NCI-H146 treated with DMSO at 0.1 percent for 48 hours (cell line): ENCODE measurements at regions not wholly inside any gene's neighbourhood (a gene's known extent, or its start where the extent isn't known, plus 50 kb on each side); places are given as distances from the start of the nearest gene placed in this dataset.

Experiments used
- DNase-seq: peaks from one replicate; lab custom pipeline; 2025; ENCODE audit not compliant: unreplicated experiment; lab: John Stamatoyannopoulos, UW

DNA sequence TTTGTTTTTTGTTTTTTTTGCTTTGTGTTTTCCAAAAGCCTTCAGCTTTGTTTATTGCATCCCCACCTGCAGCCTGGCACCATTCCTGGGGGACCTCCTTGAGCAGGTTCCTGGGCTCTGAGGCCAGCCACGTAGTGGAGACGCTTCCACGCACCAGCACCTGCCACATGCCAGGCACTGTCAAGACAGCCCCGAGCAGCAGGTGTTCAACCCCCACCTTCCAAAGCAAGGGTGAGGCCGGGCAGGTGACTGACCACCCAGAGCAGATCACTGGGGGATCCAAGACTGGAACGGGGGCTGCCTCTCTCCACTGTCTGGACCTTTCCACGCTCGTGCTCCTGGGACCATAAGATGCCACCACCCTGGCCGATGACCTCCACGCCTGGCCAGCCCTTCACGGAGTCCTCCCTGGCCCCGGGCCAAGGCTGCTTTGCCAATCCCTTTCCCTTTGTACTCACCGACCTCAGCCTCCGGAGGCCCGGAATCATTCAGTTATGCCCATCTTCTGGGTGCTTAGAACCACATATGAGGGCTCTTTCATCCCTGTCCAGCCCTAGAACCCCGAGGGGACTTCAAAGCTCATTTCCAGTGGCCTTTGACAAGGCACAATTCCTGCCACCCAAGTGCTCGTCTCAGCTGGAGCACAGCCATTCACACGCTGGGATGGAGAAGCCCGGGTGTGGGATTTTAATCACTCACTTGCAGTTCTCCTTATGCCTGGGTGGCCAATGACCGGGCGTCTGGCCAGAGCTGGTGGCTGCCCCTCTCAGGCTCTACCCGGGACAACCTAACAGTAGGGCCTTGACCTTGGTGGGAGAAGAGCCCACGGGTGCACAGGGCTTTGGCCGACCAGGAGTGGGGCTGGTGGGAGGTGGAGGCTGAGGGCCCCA, 330.8 kb downstream of the NPHP4 start:
- DNase-seq = no peak

- no peak for DNase-seq
Measured at GRCh38 chr1:5660141-5660935, 331.9 kb downstream of the NPHP4 start.

DNA sequence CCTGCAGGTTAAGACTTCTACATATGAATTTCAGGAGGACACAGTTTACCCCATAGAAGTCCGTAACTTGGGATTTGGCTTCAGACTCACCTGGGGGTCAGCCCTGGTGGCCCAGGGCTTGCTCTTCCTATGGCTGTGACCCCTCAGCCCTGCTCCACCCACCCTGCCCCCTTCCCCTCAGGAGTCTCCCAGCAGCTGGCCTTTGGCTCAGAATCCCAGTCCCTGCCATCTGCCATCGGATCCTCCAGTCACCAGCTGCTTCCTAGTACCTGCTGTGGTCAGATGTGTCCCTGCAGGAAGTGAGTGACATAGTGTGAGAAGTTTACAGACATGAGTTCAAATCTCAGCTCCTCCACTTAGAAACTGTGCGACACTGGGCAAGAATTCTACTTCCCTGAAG, 332.6 kb downstream of the NPHP4 start:
- DNase-seq = no peak

DNA sequence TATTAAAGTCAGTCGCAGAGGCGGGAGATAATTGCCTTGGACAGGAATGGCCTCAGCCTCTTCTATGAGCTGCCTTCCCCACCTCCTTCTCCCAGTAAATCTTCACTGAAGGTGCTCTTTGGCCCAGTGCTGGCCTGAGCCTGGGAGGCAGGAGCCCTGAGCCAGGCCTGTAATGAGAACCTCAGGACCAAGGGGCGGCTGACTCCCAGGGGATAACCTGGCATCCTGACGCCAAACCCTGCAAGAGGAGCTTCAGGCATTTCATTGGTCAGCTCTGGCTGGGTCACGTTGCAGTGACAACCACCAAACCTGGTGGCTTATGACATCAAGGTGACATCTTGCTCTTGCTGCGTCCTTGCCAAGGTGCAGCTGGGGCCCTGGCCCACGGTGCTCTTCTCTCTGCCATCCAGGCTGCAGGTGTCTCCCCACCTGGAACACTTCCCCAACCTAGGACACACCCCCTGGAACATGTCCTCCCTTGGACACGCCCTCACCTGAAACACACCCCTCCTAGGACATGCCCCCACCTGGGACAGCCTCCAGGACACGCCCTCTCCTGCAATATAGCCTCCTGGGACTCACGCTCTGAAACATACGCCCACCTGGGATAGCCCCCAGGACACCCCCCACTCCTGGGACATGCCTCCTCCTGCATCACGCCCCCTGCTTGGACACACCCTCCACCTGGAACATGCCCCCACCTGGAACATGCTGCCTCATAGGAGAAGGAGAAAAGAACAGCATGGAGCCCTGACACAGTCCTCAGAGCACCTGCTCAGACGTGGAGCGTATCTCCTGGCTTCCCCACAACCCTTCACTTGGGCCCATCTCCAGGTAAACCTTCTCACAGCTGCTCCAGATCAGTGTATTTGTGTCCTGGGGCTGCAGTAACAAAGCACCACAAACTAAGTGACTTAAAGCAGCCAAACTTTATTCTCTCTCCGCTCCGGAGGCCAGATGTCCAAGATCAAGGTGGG, 333.6 kb downstream of the NPHP4 start:
- DNase-seq = no peak

GRCh38 chr1:5651964-5652821, 340.0 kb downstream of the NPHP4 start:
- no peak for DNase-seq

- DNase-seq = no peak
Measured at GRCh38 chr1:5651473-5651872, 340.8 kb downstream of the NPHP4 start.

DNA sequence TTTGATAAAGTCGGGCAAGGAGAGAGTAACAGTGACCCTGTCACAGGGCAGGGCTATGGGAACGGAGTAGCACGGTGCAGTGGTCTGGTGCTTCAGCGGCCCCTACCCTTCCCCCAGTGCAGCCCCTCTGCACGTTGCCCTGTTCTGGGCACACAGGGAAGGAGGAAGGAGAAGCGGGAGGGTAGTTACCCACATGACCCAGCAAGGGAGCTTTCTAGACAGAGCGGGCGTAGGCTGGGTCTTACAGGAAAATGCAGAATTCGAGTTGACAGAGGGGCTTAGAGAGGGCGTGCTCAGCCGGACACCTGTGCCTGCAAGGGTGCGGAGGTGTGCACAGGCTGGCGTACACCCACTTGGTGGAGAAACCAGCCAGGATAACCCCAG, 341.2 kb downstream of the NPHP4 start:
- DNase-seq = no peak

DNA sequence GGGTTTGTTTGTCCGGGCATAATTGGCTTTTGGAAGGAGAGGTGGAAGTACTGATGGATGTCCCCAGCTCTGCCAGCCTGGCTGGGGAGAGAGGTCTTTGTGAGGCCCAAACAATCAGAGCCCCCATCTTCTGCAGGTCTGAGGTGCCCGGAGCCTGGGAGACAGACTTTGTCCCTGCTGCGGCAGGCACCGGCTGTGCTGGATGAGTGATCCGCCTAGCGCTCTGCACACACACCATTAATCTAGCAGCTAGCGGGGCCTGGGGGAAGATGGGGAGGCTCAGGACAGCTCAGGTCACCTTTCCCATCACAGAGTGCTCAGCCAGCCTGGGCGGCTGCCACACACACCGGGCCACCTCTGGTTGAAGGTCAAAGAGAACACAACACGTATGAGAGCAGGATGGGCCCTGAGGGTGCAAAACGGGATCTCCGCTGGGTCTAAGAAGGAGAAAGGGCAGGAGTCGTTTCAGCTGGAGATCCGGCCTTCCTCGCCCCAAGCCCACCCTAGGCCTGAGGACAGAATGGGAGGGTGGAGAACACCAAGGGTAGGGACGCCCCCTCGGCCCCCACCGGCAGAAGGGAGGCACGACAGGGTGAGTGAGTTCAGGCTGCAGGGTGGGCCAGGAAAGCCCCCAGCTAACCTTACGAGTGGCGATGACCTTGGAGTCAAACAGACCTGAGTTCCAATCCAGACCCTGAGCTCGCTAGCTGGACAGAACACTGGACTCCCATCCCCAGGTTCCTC, 341.8 kb downstream of the NPHP4 start:
- no peak for DNase-seq

GRCh38 chr1:5649795-5650194, 342.4 kb downstream of the NPHP4 start:
- DNase-seq = no peak

GRCh38 chr1:5649166-5649551, 343.1 kb downstream of the NPHP4 start:
- no peak for DNase-seq

- no peak for DNase-seq
Measured at GRCh38 chr1:5648410-5649165, 343.6 kb downstream of the NPHP4 start.

DNA sequence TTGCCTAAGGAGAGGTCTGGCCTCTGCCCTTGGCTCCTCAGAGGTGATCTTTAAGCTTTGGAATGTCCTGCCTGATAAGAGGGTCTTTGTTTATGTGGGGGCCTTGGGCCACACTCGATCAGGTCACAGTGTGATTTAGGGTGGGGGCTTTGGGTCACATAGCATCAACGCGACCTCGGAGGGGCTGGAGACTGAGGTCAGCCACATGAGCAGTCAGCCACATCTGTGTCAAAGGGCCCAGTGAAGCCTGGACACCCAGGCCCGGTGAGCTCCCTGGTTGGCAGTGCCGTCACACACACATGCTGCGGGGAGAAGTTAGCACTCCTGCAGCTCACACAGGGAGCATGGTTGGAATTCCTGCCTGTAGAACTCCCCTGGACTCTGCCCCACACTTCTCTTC, 345.0 kb downstream of the NPHP4 start:
- no peak for DNase-seq

DNA sequence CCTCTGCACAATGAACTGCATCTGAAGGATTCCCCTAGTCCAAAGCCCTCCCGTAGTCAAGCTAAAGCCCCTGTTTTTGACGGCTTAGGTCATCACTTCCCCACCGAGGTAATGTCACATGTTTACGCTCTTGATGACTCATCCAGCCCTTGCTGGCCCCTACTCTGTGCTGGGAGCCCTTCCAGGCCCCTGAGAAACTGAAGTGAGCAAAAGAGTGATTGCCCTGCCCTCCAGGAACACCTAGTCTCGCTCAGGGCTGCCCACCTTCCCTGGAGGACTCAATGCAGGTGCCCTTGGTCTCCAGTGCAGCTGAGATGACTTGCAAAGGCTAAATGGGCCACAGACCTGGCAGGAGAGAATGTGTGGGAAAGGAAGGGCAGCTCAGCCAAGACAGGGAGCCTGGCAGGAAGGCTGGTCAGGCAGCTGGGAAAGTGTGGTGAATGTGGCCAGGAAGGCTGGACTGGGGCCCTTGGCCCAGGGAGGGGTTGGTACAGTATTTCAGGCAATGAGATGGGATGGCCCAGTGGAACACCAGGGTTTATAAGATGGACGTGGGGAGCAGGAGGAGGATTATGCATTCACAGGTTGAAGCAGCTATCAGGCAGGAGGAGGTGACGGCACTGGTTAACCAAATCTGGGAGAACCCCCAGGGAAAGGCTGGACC, 345.6 kb downstream of the NPHP4 start:
- no peak for DNase-seq

- DNase-seq = no peak
Measured at GRCh38 chr1:5645929-5646328, 346.3 kb downstream of the NPHP4 start.

DNA sequence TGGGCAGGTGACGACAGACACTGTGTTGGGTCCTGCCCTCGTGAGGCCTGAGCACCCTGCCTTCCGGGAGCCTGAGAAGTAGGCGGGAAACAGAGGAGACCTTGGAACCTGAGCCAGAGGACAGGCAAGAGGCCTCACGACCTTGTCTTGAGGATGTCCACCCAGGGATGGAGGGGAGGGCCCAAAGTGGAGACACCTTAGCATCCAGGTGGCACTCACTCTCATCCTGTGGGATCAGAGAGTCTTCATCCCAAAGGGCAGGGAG, 347.2 kb downstream of the NPHP4 start:
- DNase-seq = no peak

DNA sequence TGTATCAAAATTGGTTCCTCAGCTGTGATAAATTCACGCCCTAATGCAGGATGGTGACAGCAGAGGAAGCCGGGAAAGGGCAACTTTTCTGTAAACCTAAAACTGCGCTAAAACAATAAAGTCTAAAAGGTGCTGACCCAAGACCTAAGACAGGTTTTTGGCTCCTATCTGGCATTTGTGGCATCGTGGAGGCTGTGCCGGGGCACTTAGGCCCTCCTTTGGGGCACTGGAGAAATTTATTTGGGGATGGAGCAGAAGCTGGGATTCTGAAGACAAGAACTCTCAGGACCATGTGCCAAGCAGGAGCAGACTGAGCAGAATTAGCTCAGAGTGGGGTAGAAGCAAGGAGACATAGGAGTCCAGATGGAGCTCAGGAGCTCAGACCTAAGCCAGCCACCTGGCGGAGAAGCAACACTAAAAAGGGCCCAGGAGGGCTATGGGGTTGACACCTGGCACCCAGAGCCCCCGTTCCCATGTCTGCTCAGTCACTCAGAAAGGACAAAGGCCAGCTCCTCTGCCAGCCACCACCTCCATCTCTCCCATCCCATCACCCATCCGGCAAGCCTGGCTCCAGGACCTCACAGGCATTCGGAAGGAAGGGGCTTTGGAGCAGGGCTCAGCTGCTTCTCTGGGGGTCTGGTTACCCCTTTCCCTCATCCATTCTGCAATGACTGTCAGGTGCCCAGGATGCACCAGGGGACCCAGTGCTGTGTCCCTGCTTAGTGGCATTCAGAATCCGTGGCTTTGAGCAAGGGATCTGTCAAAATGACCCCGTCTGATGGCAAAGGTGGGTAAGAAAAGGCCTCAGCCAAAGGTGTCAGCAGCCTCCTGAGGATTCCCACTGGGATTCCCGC, 347.7 kb downstream of the NPHP4 start:
- DNase-seq = no peak

DNA sequence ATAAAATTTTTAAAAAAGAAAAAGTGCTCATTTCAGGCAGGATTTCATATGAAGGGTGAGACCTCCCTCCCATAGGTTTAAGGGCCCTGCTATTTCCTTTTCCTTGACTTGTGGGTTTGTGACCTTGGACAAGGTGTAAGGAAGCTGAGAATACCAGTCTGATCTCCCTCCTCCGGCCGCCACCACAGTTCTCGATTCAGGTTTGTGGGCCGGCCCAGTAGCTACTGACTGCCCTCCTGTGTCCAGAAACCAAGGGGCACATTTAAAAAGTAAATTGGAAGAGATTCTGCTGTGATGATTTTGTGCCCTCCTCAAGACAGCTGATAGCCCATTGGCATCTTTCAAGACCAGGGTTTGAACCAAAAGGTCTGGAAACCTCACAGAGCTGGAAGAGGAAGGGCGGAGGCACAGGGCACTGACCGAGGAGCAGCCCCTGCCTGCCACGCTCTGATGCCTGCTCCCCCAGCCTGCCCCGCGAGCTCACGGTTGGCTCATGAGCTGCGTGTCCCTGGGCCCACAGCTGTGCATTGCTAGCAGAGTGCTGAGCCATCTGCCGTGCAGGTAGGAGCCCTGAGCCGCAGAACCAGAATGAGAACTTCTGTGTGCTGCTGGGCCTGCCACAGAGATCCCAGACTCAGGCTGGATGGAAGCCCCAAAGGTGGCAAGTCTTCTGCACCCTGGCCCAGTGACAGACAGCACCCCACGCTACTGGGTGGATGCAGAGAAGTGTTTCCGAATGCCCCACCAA, 348.7 kb downstream of the NPHP4 start:
- no peak for DNase-seq
